ENCODE measurements at regions not wholly inside any gene's neighbourhood (a gene's known extent, or its start where the extent isn't known, plus 50 kb on each side); places are given as distances from the start of the nearest gene placed in this dataset.
"Not testable (repeated sequence)": the region's sequence is repeated elsewhere in the genome, so short reads cannot be mapped to it uniquely, and the experiment has no call there.

DNA sequence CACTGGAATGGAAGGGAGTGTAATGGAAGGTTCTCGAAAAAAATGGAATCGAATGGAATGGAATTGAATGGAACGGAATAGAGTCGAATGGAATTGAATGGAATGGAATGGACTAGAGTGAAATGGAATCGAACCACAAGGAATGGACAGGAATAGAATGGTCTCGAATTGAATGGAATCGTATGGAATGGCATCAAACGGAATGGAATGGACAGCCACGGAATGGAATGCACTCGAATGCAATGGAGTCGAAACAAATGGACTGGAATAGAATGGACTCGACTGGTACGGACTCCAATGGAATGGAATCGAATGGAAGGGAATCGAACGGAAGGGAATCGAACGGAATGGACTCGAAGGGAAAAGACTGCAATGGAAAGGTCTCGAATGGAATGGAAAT is 31055.5 kb downstream of the CDY1 start:
- H3K4me2 ChIP-seq; FAIRE-seq; CTCF ChIA-PET; POLR2A ChIA-PET; H3K27ac ChIP-seq; DNase-seq (ENCODE audit: low read depth in 1 of 2, low spot score in 1 of 2); ATAC-seq; H3K4me1 ChIP-seq; H3K4me3 ChIP-seq; H3K9me3 ChIP-seq: not testable (repeated sequence)
- WGBS (ENCODE audit: missing lambda C conversion rate) = no CpG with 5 or more reads among the region's 20 CpGs

- H3K9me3 ChIP-seq; H3K27ac ChIP-seq; H3K4me3 ChIP-seq; DNase-seq (ENCODE audit: low read depth in 1 of 2, low spot score in 1 of 2); CTCF ChIA-PET; H3K4me2 ChIP-seq; H3K4me1 ChIP-seq; FAIRE-seq; POLR2A ChIA-PET; ATAC-seq: not testable (repeated sequence)
- WGBS (ENCODE audit: missing lambda C conversion rate) = 3% methylated on average over 2 of the region's 10 CpGs
These were observed 31056.2 kb downstream of the CDY1 start for GRCh38 chrY:56678046-56678626.

DNA sequence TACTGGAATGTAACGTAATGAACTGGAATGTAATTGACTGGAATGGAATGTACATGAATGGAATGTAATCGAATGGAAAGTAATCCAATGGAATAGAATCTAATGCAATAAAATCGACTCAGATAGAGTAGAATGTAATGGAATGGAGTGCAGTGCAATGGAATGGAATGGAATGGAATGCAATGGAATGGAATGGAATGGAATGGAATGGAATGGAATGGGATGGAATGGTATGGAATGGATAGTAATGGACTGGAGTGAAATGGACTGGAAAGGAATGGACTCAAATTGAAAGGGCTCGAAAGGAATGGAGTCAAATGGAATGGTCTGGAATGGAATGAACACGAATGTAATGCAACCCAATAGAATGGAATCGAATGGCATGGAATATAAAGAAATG is 31063.5 kb downstream of the CDY1 start:
- H3K4me1 ChIP-seq; H3K4me2 ChIP-seq; CTCF ChIA-PET; H3K4me3 ChIP-seq; POLR2A ChIA-PET; FAIRE-seq; H3K9me3 ChIP-seq; ATAC-seq; H3K27ac ChIP-seq; DNase-seq (ENCODE audit: low read depth in 1 of 2, low spot score in 1 of 2): not testable (repeated sequence)
- WGBS (ENCODE audit: missing lambda C conversion rate) = 2% methylated on average over 2 of the region's 6 CpGs
- peak; percentile 68; the same call in 1 of the 2 replicates for TF ChIP-seq ZNF302 (CRISPR knock-in tag; IDR thresholded peaks at IDR 0.05)

All from A549 (cell line).